IMR-90 (cell line): ENCODE measurements at regions not wholly inside any gene's neighbourhood (a gene's known extent, or its start where the extent isn't known, plus 50 kb on each side); places are given as distances from the start of the nearest gene placed in this dataset.

ENCODE experiments used
- ATAC-seq: fragments of 200-7000 bp; cut with Tn5 transposase; 2 replicates; pipeline ENCODE4 v1.9.1; 2020; ENCODE audit warnings: low read depth, mild to moderate bottlenecking, moderate library complexity
- BruUV-seq: library from RNA; stranded (reverse); fragments of 400-500 nt; replicated peaks from 2 replicates; lab custom pipeline; 2021; lab: Mats Ljungman, UMichigan
- CTCF ChIA-PET: fragments of 300-600 bp; formaldehyde crosslinking; extraction: SDS; loops from one replicate; lab custom pipeline; 2021; ENCODE audit warnings: antibody characterized with exemption; lab: Yijun Ruan, JAX
- POLR2A ChIA-PET: fragments of 300-600 bp; sonication (Branson Sonifier 250); formaldehyde crosslinking; loops from one replicate; lab custom pipeline; 2022; ENCODE audit warnings: antibody characterized with exemption; ENCODE audit not compliant: unreplicated experiment; lab: Charles Lee
- DNase-seq: peaks from one replicate; pipeline ENCODE4 v3.0.0; 2013
- H2AFZ ChIP-seq: replicated peaks from 2 replicates; pipeline ENCODE3; 2013; ENCODE audit warnings: low read length, mild to moderate bottlenecking; ENCODE audit not compliant: poor library complexity
- H2AK5ac ChIP-seq: 2 replicates; pipeline ENCODE4 v1.6.1; 2013; ENCODE audit warnings: low read depth, low read length, inconsistent platforms
- H2AK9ac ChIP-seq: replicated peaks from 2 replicates; pipeline ENCODE3; 2013; ENCODE audit warnings: mild to moderate bottlenecking, low read depth, low read length, moderate library complexity; ENCODE audit not compliant: poor library complexity
- H2BK120ac ChIP-seq: 2 replicates; pipeline ENCODE4 v1.6.1; 2013; ENCODE audit warnings: low read depth, low read length, inconsistent platforms
- H2BK15ac ChIP-seq: 3 replicates; pipeline ENCODE4 v1.6.1; 2013; ENCODE audit warnings: low read depth, low read length, inconsistent platforms
- H2BK20ac ChIP-seq: 2 replicates; pipeline ENCODE4 v1.6.1; 2013; ENCODE audit warnings: low read depth, mild to moderate bottlenecking, inconsistent platforms, low read length, moderate library complexity
- H2BK5ac ChIP-seq: 2 replicates; pipeline ENCODE4 v1.6.1; 2013; ENCODE audit warnings: mild to moderate bottlenecking, low read depth, low read length, inconsistent platforms; ENCODE audit not compliant: poor library complexity, severe bottlenecking
- H3K14ac ChIP-seq: replicated peaks from 2 replicates; pipeline ENCODE4 v1.6.1; 2013; ENCODE audit warnings: low read depth, low read length, inconsistent platforms
- H3K18ac ChIP-seq: 2 replicates; pipeline ENCODE4 v1.6.1; 2013; ENCODE audit warnings: low read depth, low read length, control low read depth
- H3K23ac ChIP-seq: 2 replicates; pipeline ENCODE4 v1.6.1; 2013; ENCODE audit warnings: low read depth, low read length, inconsistent platforms
- H3K27ac ChIP-seq: 2 replicates; pipeline ENCODE4 v1.5.1; 2013; ENCODE audit warnings: mild to moderate bottlenecking, control low read depth, low read length; ENCODE audit not compliant: insufficient read depth
- H3K27me3 ChIP-seq: 2 replicates; pipeline ENCODE4 v1.6.1; 2013; ENCODE audit warnings: low read length; ENCODE audit not compliant: control insufficient read depth, insufficient read depth
- H3K36me3 ChIP-seq: 2 replicates; pipeline ENCODE4 v1.6.1; 2013; ENCODE audit warnings: low read length, mixed read lengths; ENCODE audit not compliant: control insufficient read depth, insufficient read depth
- H3K4ac ChIP-seq: 2 replicates; pipeline ENCODE4 v1.6.1; 2013; ENCODE audit warnings: low read depth, low read length, inconsistent platforms
- H3K4me1 ChIP-seq: 2 replicates; pipeline ENCODE4 v1.6.1; 2013; ENCODE audit warnings: low read length, mixed read lengths; ENCODE audit not compliant: control insufficient read depth, insufficient read depth
- H3K4me2 ChIP-seq: 2 replicates; pipeline ENCODE4 v1.6.1; 2013; ENCODE audit warnings: low read depth, mild to moderate bottlenecking, control low read depth, low read length, moderate library complexity
- H3K4me3 ChIP-seq: 2 replicates; pipeline ENCODE4 v1.5.1; 2013; ENCODE audit warnings: low read depth, mild to moderate bottlenecking, control low read depth, low read length, moderate library complexity; ENCODE audit not compliant: insufficient read depth
- H3K56ac ChIP-seq: 2 replicates; pipeline ENCODE4 v1.6.1; 2013; ENCODE audit warnings: low read length, inconsistent platforms; ENCODE audit not compliant: insufficient read depth; ENCODE audit errors: extremely low read depth
- H3K79me1 ChIP-seq, 2 experiments: 2 replicates each; pipeline ENCODE4 v1.6.1; 2013; ENCODE audit warnings: low read length in 2 of 2, inconsistent platforms in 1 of 2, low read depth in 1 of 2
- H3K9ac ChIP-seq: 2 replicates; pipeline ENCODE4 v1.6.1; 2013; ENCODE audit warnings: low read depth, low read length, control low read depth
- H3K9me1 ChIP-seq: 2 replicates; pipeline ENCODE4 v1.6.1; 2013; ENCODE audit warnings: low read length, inconsistent platforms; ENCODE audit not compliant: insufficient read depth
- H3K9me3 ChIP-seq: 2 replicates; pipeline ENCODE4 v1.6.1; 2013; ENCODE audit warnings: low read length; ENCODE audit not compliant: control insufficient read depth, insufficient read depth
- H4K20me1 ChIP-seq: 2 replicates; pipeline ENCODE4 v1.6.1; 2013; ENCODE audit warnings: low read length, inconsistent platforms; ENCODE audit not compliant: insufficient read depth
- H4K5ac ChIP-seq: 2 replicates; pipeline ENCODE4 v1.6.1; 2013; ENCODE audit warnings: mild to moderate bottlenecking, low read depth, low read length, control low read depth
- H4K8ac ChIP-seq, 2 experiments: 2 replicates each; pipeline ENCODE4 v1.6.1; 2013; ENCODE audit warnings: low read depth in 2 of 2, low read length in 2 of 2, control low read depth in 1 of 2, inconsistent platforms in 1 of 2
- H4K91ac ChIP-seq: 2 replicates; pipeline ENCODE4 v1.6.1; 2013; ENCODE audit warnings: low read depth, low read length, inconsistent platforms; ENCODE audit not compliant: insufficient read depth
- BHLHE40 ChIP-seq: fragments of 150-350 bp; IDR thresholded peaks from 2 replicates; pipeline ENCODE4 v1.6.1; 2016; ENCODE audit warnings: mild to moderate bottlenecking, low read depth, low read length
- CEBPB ChIP-seq: IDR thresholded peaks from 2 replicates; pipeline ENCODE4 v1.6.1; 2012; ENCODE audit warnings: low read depth, low read length, improper control_type of control experiment
- CHD1 ChIP-seq: IDR thresholded peaks from 2 replicates; pipeline ENCODE4 v1.6.1; 2012; ENCODE audit warnings: low read depth, low read length, improper control_type of control experiment
- CTCF ChIP-seq: conservative IDR thresholded peaks from 2 replicates; pipeline ENCODE4 v1.5.1; 2012; ENCODE audit warnings: mild to moderate bottlenecking, low read depth, low read length, improper control_type of control experiment
- FOS ChIP-seq: fragments of 150-350 bp; IDR thresholded peaks from 2 replicates; pipeline ENCODE4 v1.6.1; 2016; ENCODE audit warnings: low read depth, low read length
- MAFK ChIP-seq: IDR thresholded peaks from 2 replicates; pipeline ENCODE4 v1.6.1; 2012; ENCODE audit warnings: low read depth, low read length, improper control_type of control experiment
- MAZ ChIP-seq: IDR thresholded peaks from 2 replicates; pipeline ENCODE4 v1.6.1; 2012; ENCODE audit warnings: low read depth, mild to moderate bottlenecking, low read length, improper control_type of control experiment, moderate library complexity, borderline replicate concordance
- MXI1 ChIP-seq: IDR thresholded peaks from 2 replicates; pipeline ENCODE4 v1.6.1; 2012; ENCODE audit warnings: low read depth, mild to moderate bottlenecking, low read length, moderate library complexity, borderline replicate concordance
- NFE2L2 ChIP-seq: fragments of 150-350 bp; IDR thresholded peaks from 2 replicates; pipeline ENCODE4 v1.6.1; 2016; ENCODE audit warnings: low read depth, mild to moderate bottlenecking, low read length
- POLR2A ChIP-seq: IDR thresholded peaks from 2 replicates; pipeline ENCODE4 v1.6.1; 2012; ENCODE audit warnings: mild to moderate bottlenecking, low read depth, low read length
- RAD21 ChIP-seq: IDR thresholded peaks from 2 replicates; pipeline ENCODE4 v1.6.1; 2012; ENCODE audit warnings: low read length, improper control_type of control experiment
- RCOR1 ChIP-seq: IDR thresholded peaks from 2 replicates; pipeline ENCODE4 v1.6.1; 2012; ENCODE audit warnings: mild to moderate bottlenecking, low read length, improper control_type of control experiment; ENCODE audit not compliant: insufficient replicate concordance
- RFX5 ChIP-seq: IDR thresholded peaks from 2 replicates; pipeline ENCODE4 v1.8.0; 2012; ENCODE audit warnings: low read depth, mild to moderate bottlenecking, low read length, moderate library complexity
- SMC3 ChIP-seq: fragments of 150-350 bp; IDR thresholded peaks from 2 replicates; pipeline ENCODE4 v1.6.1; 2016; ENCODE audit warnings: low read depth, mild to moderate bottlenecking, antibody characterized with exemption, low read length, moderate library complexity
- USF2 ChIP-seq: fragments of 150-350 bp; IDR thresholded peaks from 2 replicates; pipeline ENCODE4 v1.6.1; 2017; ENCODE audit warnings: mild to moderate bottlenecking, antibody characterized with exemption, low read length, low read depth
- WGBS, 2 experiments: methylation state at CpG; one replicate each; pipeline versions ENCODE4 v1.1.5 to v1.1.7; 2013; ENCODE audit warnings: missing lambda C conversion rate in 2 of 2; ENCODE audit not compliant: insufficient read length in 1 of 2; ENCODE audit errors: extremely low coverage in 2 of 2; 5-methylcytosine and 5-hydroxymethylcytosine counted together
- dilution Hi-C: fragments of 300-500 bp; cut with HindIII; formaldehyde crosslinking; loops from one replicate; pipeline ENCODE4 v1.14.3; 2018; ENCODE audit warnings: low sequenced_read_pairs; ENCODE audit not compliant: unreplicated experiment
- in situ Hi-C: fragments of 300-500 bp; cut with MboI; formaldehyde crosslinking; loops from 3 replicates; pipeline ENCODE4 v1.14.3; 2019; ENCODE audit warnings: low sequenced_read_pairs, inconsistent platforms, mixed read lengths
- intact Hi-C: fragments of 100-400 bp; cut with micrococcal nuclease; formaldehyde crosslinking; loops from 2 replicates; pipeline ENCODE4 v1.10.0; 2022
- TF ChIP-seq, protein P1 (sequence below): fragments of 150-350 bp; IDR thresholded peaks from 2 replicates; pipeline ENCODE4 v1.6.1; 2016; ENCODE audit warnings: low read depth, mild to moderate bottlenecking, low read length, moderate library complexity, borderline replicate concordance

DNA sequence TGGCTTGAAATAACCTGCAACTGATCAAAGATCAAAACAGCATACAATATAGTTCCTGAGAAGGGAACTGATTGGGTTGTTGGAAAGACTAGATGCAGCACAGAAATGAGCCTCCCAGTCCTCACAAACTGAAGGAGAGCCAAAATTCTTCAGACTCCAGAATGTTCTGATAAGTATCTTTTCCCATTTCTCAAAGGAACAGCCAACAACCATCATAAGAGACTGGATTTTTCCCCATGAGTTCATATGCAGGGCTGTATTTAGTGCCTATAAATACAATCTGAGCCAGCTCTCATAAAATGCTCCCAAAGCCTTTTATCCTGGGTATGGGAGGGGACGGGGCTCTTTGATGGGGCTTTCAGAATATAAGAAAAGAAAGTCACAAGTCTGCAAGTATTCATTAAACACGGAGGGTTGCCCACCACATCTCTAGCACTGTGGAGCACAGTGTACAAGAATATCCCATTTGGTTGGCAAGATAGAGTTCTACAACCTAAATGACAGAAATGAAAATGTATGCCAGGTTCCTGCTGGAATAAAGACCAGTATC, 50.7 kb upstream of the LYVE1 start:
- peak overlapping the region; percentile 72; the same call in 1 of the 2 replicates for H3K23ac ChIP-seq
- WGBS, 2 experiments: no CpG with 5 or more reads among the region's 2 CpGs
- no peak overlapping the region for H3K56ac ChIP-seq
- H2AK5ac ChIP-seq: peak overlapping the region; percentile 65; the same call in 1 of the 2 replicates
- dilution Hi-C loops (no loop called here), intact Hi-C loops (no loop called here), in situ Hi-C loops (no loop called here)
- H2BK120ac ChIP-seq: no peak overlapping the region
- H3K27ac ChIP-seq: no peak overlapping the region
- H2BK5ac ChIP-seq: no peak overlapping the region
- no peak for TF ChIP-seq BHLHE40
- TF ChIP-seq CTCF: no peak
- no peak for TF ChIP-seq MXI1
- TF ChIP-seq USF2: no peak
- TF ChIP-seq CEBPB: no peak
- no peak for TF ChIP-seq MAZ
- TF ChIP-seq POLR2A: no peak
- TF ChIP-seq CHD1: no peak
- TF ChIP-seq RAD21: no peak
- no peak for TF ChIP-seq RFX5
- no peak for TF ChIP-seq NFE2L2
- TF ChIP-seq RCOR1: no peak
- TF ChIP-seq SMC3: no peak
- TF ChIP-seq MAFK: no peak
- TF ChIP-seq, protein P1, sequence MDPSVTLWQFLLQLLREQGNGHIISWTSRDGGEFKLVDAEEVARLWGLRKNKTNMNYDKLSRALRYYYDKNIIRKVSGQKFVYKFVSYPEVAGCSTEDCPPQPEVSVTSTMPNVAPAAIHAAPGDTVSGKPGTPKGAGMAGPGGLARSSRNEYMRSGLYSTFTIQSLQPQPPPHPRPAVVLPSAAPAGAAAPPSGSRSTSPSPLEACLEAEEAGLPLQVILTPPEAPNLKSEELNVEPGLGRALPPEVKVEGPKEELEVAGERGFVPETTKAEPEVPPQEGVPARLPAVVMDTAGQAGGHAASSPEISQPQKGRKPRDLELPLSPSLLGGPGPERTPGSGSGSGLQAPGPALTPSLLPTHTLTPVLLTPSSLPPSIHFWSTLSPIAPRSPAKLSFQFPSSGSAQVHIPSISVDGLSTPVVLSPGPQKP: no peak
- TF ChIP-seq FOS: no peak
- no peak overlapping the region for H2BK15ac ChIP-seq
- H3K4me3 ChIP-seq: no peak overlapping the region
- CTCF ChIA-PET: no interaction called here
- H3K4me2 ChIP-seq: no peak overlapping the region
- H3K79me1 ChIP-seq: peaks cover 0 to 25% of the 10 kb centered on the region in 2 experiments; a peak in 1 of 4 replicates
- no peak overlapping the region for H2BK20ac ChIP-seq
- no peak overlapping the region for H3K4ac ChIP-seq
- H4K5ac ChIP-seq: no peak overlapping the region
- H3K9me3 ChIP-seq: no peaks in the 10 kb centered on the region
- no peak overlapping the region for H3K9ac ChIP-seq
- peaks cover 23% of the 10 kb centered on the region for H3K9me1 ChIP-seq
- H3K14ac ChIP-seq: no peak overlapping the region
- peaks cover 36% of the 10 kb centered on the region for H3K36me3 ChIP-seq
- no TSS peak for BruUV-seq
- H3K27me3 ChIP-seq: no peaks in the 10 kb centered on the region
- DNase-seq (no peak), ATAC-seq (no peak)
- H4K91ac ChIP-seq: no peak overlapping the region; the same call in 1 of the 2 replicates
- no peak overlapping the region for H2AK9ac ChIP-seq
- no peak overlapping the region for H4K8ac ChIP-seq
- no peak overlapping the region for H3K18ac ChIP-seq
- no peaks in the 10 kb centered on the region for H4K20me1 ChIP-seq
- H2AFZ ChIP-seq: no peak overlapping the region
- POLR2A ChIA-PET: interaction anchor here (0.6 kb wide), 1 partner anchor 11 kb away, joined by 4 read pairs; no protein-coding TSS in a partner anchor
- peaks cover 6% of the 10 kb centered on the region for H3K4me1 ChIP-seq
